Germinal center (tissue), 1 donor: ENCODE measurements at regions not wholly inside any gene's neighbourhood (a gene's known extent, or its start where the extent isn't known, plus 50 kb on each side); places are given as distances from the start of the nearest gene placed in this dataset.

Experiments
- DNase-seq: peaks from one replicate; pipeline ENCODE4 v3.0.0; 2012; ENCODE audit warnings: mixed read lengths, low spot score

- DNase-seq, result no peak
Measured at GRCh38 chr2:46831051-46831868, 84.3 kb downstream of the MCFD2 start.

- no peak for DNase-seq
Measured at GRCh38 chr2:46829231-46829995, 86.2 kb downstream of the MCFD2 start.

- no peak for DNase-seq
Measured at GRCh38 chr2:46828491-46829230, 86.9 kb downstream of the MCFD2 start.

- no peak for DNase-seq
Measured at GRCh38 chr2:46828135-46828438, 87.5 kb downstream of the MCFD2 start.

- DNase-seq, result no peak
Measured at GRCh38 chr2:46827274-46828134, 88.1 kb downstream of the MCFD2 start.

GRCh38 chr2:46826569-46827245, 88.9 kb downstream of the MCFD2 start:
- no peak for DNase-seq

GRCh38 chr2:46825939-46826568, 89.6 kb downstream of the MCFD2 start:
- DNase-seq, result no peak

GRCh38 chr2:46825231-46825938, 90.2 kb downstream of the MCFD2 start:
- no peak for DNase-seq

GRCh38 chr2:46824611-46825010, 91.0 kb downstream of the MCFD2 start:
- DNase-seq, result no peak

GRCh38 chr2:46821600-46821999, 94.0 kb downstream of the MCFD2 start:
- no peak for DNase-seq

GRCh38 chr2:46818819-46819218, 96.8 kb downstream of the MCFD2 start:
- DNase-seq, result no peak

GRCh38 chr2:46818141-46818621, 97.4 kb downstream of the MCFD2 start:
- DNase-seq, result no peak

GRCh38 chr2:46816846-46817726, 98.5 kb downstream of the MCFD2 start:
- no peak for DNase-seq

- no peak for DNase-seq
Measured at GRCh38 chr2:46816151-46816845, 99.3 kb downstream of the MCFD2 start.

GRCh38 chr2:46815121-46815802, 100.3 kb downstream of the MCFD2 start:
- no peak for DNase-seq

- no peak for DNase-seq
Measured at GRCh38 chr2:46814160-46814961, 101.2 kb downstream of the MCFD2 start.

- DNase-seq, result no peak
Measured at GRCh38 chr2:46813680-46814079, 101.9 kb downstream of the MCFD2 start.
